ENCODE measurements at regions not wholly inside any gene's neighbourhood (a gene's known extent, or its start where the extent isn't known, plus 50 kb on each side); places are given as distances from the start of the nearest gene placed in this dataset.

GRCh38 chr11:116379185-116379828 lies 393.5 kb downstream of the BUD13 start:
- Mint-ChIP-seq H3K27me3 (ENCODE audit: insufficient read depth, low read depth, poor library complexity) (peaks cover 2% of the 10 kb centered on the region), H3K4me1 (peaks cover 16% of the 10 kb centered on the region), H3K36me3 (ENCODE audit: low read depth) (no peaks in the 10 kb centered on the region), H3K4me3 (peak overlapping the region; percentile 21; the same call in 2 of the 3 replicates), H3K27ac (no peak overlapping the region), H3K9me3 (peaks cover 3% of the 10 kb centered on the region; the same call in 2 of the 3 replicates)
- Histone ChIP-seq H3K4me2 (peak overlapping the region; percentile 35; the same call in 1 of the 2 replicates), H3K9me2 (ENCODE audit: insufficient read depth) (no peaks in the 10 kb centered on the region), H3K27ac (ENCODE audit: low read depth) (no peak overlapping the region), H4K20me1 (replicated peaks; ENCODE audit: insufficient read depth) (no peaks in the 10 kb centered on the region; the same call in 1 of the 2 replicates), H3K4me3 (0 out of 2 replicates have a peak overlapping the region, but pooled peaks have one; percentile 3), H3K27me3 (ENCODE audit: insufficient read depth) (no peaks in the 10 kb centered on the region), H3K4me1 (ENCODE audit: insufficient read depth) (peaks cover 9% of the 10 kb centered on the region), H3K36me3 (ENCODE audit: insufficient read depth) (no peaks in the 10 kb centered on the region), H3K79me2 (replicated peaks; ENCODE audit: insufficient read depth) (no peaks in the 10 kb centered on the region; the same call in 1 of the 2 replicates), H3F3A (replicated peaks; ENCODE audit: low read depth) (no peaks in the 10 kb centered on the region), H2AFZ (no peak overlapping the region)
- ATAC-seq (peak; percentile 70), DNase-seq (ENCODE audit: low spot score) (peak; percentile 79)
- TF ChIP-seq ZNF114 (CRISPR knock-in tag; IDR thresholded peaks at IDR 0.05), result no peak
- no peak for TF ChIP-seq JUNB (IDR thresholded peaks at IDR 0.05; ENCODE audit: unreplicated experiment)
- no peak for TF ChIP-seq CTCF (conservative IDR thresholded peaks at IDR 0.05; ENCODE audit: low read depth in 2 of 2)
- TF ChIP-seq EZH2 (IDR thresholded peaks at IDR 0.05; ENCODE audit: low read depth, unreplicated experiment), result no peak
- no peak for TF ChIP-seq EZH2phosphoT487 (IDR thresholded peaks at IDR 0.05; ENCODE audit: unreplicated experiment)
- no peak for TF ChIP-seq NANOG (IDR thresholded peaks at IDR 0.05; ENCODE audit: borderline replicate concordance)
- TF ChIP-seq ETS1 (IDR thresholded peaks at IDR 0.05), result no peak
- TF ChIP-seq REST (IDR thresholded peaks at IDR 0.05; ENCODE audit: unreplicated experiment), result peak; percentile 93
- no peak for TF ChIP-seq STAT1 (IDR thresholded peaks at IDR 0.05; ENCODE audit: unreplicated experiment)
